SK-N-MC (cell line): ENCODE measurements at regions not wholly inside any gene's neighbourhood (a gene's known extent, or its start where the extent isn't known, plus 50 kb on each side); places are given as distances from the start of the nearest gene placed in this dataset.
"Not testable (repeated sequence)": the region's sequence is repeated elsewhere in the genome, so short reads cannot be mapped to it uniquely, and the experiment has no call there.

ENCODE experiments used
- DNase-seq: peaks from one replicate; pipeline ENCODE4 v3.0.0-alpha.2; 2011; ENCODE audit warnings: low read depth, low spot score
- H3K27ac ChIP-seq: fragments of 200-600 bp; sonication (generic); 2 replicates; pipeline ENCODE4 v1.5.1; 2016; ENCODE audit warnings: mixed run types
- H3K36me3 ChIP-seq: fragments of 200-600 bp; sonication (generic); 2 replicates; pipeline ENCODE4 v1.6.1; 2017; ENCODE audit warnings: antibody characterized with exemption, low read length, mixed read lengths; ENCODE audit not compliant: insufficient read depth
- H3K4me3 ChIP-seq: fragments of 200-600 bp; sonication (generic); 2 replicates; pipeline ENCODE4 v1.5.1; 2016
- H3K9ac ChIP-seq: fragments of 200-600 bp; sonication (generic); 2 replicates; pipeline ENCODE4 v1.8.0; 2017; ENCODE audit warnings: mixed run types, mixed read lengths; ENCODE audit not compliant: insufficient read length
- H3K9me3 ChIP-seq: fragments of 200-600 bp; sonication (generic); 2 replicates; pipeline ENCODE4 v1.6.1; 2017; ENCODE audit warnings: low read depth, mild to moderate bottlenecking, antibody characterized with exemption, low read length, moderate library complexity, mixed read lengths
- EZH2 ChIP-seq: fragments of 200-600 bp; sonication (generic); IDR thresholded peaks from one replicate; pipeline ENCODE4 v1.6.1; 2017; ENCODE audit warnings: antibody characterized with exemption
- FOXP2 ChIP-seq: optimal IDR thresholded peaks from 2 replicates; pipeline ENCODE3; 2011; ENCODE audit warnings: mild to moderate bottlenecking, moderate library complexity; ENCODE audit not compliant: insufficient read depth; ENCODE audit errors: extremely low read length, control extremely low read depth
- POLR2AphosphoS5 ChIP-seq: IDR thresholded peaks from 2 replicates; pipeline ENCODE4 v1.6.1; 2012; ENCODE audit warnings: mild to moderate bottlenecking, low read depth, low read length, borderline replicate concordance

DNA sequence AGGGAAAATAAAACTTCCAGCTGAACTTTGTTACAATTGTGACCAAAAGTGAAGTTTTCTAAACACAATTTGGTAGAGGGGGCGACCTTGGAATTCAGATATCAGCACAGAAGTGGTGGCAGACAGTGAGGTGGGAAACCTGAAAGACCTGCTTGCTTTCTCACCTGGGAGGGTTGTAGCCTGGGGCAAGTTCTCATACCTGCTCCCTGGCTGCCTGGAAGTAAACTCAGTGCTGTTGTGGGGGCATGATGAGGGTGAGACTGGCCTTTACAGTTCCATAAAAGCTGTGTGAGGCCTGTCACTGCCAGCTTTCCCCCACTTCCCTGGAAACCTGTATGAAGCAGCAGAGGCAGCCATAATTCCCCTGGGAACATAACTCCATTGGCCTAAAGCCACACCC is 1180.2 kb downstream of the FAM133A start:
- DNase-seq, result no peak
- Histone ChIP-seq H3K36me3 (no peaks in the 10 kb centered on the region), H3K9ac (no peak overlapping the region), H3K27ac (no peak overlapping the region), H3K4me3 (no peak overlapping the region), H3K9me3 (no peaks in the 10 kb centered on the region)
- TF ChIP-seq FOXP2 (no peak), EZH2 (no peak), POLR2AphosphoS5 (no peak)

DNA sequence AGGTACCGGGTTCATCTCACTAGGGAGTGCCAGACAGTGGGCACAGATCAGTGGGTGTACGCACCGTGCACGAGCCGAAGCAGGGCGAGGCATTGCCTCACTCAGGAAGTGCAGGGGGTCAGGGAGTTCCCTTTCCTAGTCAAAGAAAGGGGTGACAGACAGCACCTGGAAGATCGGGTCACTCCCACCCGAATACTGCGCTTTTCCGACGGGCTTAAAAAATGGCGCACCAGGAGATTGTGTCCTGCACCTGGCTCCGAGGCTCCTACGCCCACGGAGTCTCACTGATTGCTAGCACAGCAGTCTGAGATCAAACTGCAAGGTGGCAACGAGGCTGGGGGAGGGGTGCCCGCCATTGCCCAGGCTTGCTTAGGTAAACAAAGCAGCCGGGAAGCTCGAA is 1188.5 kb downstream of the FAM133A start:
- DNase-seq, H3K9ac ChIP-seq, H3K27ac ChIP-seq, H3K4me3 ChIP-seq, H3K9me3 ChIP-seq, H3K36me3 ChIP-seq: not testable (repeated sequence)

DNA sequence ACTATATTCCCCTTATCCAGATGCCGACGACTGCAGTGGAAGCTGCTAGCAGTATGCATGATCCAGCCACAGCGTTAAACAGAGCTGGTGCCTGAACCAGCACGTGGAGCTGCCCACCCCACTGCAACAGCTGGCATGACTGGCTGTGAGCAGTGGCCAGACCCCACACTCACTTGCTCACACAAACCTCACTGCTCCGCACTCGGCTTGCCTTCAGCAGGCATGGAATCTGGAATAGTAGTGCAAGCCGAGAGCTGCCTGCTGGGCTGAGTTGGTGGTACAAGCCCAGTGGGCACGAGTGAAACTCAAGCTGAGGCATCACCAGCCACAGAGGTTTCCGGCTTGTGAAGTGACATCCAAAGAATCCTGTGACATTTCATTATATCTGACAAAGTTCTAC is 1197.6 kb downstream of the FAM133A start:
- no peak overlapping the region for H3K27ac ChIP-seq
- DNase-seq, result no peak
- H3K9ac ChIP-seq, result no peak overlapping the region
- H3K4me3 ChIP-seq, result no peak overlapping the region
- no peaks in the 10 kb centered on the region for H3K36me3 ChIP-seq
- no peak for TF ChIP-seq POLR2AphosphoS5
- no peak for TF ChIP-seq FOXP2
- TF ChIP-seq EZH2, result no peak
- H3K9me3 ChIP-seq, result no peaks in the 10 kb centered on the region

DNA sequence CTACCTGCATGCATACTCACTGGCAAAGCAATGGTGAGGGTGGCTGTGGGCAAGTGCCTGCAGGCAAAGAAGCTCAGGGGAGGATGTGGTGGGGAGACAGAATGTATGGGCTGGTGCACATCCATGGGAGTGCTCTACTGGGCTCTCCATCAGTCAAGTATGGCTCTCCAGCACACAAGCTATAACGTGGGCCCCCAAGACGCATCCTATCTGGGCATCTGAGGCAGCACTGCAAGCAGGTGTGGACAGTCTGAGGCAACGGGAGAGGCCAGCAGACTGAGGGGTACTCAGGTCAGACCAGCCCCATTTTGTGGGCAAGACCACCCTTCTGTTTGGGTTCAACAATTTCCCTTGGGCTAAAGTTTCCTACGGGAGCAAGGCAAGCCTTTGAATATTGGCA is 1227.8 kb downstream of the FAM133A start:
- no peaks in the 10 kb centered on the region for H3K9me3 ChIP-seq
- no peak for DNase-seq
- H3K4me3 ChIP-seq, result no peak overlapping the region
- H3K36me3 ChIP-seq, result no peaks in the 10 kb centered on the region
- no peak overlapping the region for H3K27ac ChIP-seq
- no peak for TF ChIP-seq EZH2
- H3K9ac ChIP-seq, result no peak overlapping the region

- Histone ChIP-seq H3K9me3 (no peaks in the 10 kb centered on the region), H3K4me3 (no peak overlapping the region), H3K9ac (no peak overlapping the region), H3K27ac (no peak overlapping the region), H3K36me3 (no peaks in the 10 kb centered on the region)
- no peak for TF ChIP-seq POLR2AphosphoS5
- TF ChIP-seq FOXP2, result no peak
- no peak for TF ChIP-seq EZH2
- DNase-seq, result no peak
These were observed 1234.2 kb downstream of the FAM133A start for GRCh38 chrX:94908171-94908570.

- H3K36me3 ChIP-seq, result no peaks in the 10 kb centered on the region
- TF ChIP-seq EZH2 (no peak), POLR2AphosphoS5 (no peak), FOXP2 (no peak)
- H3K9me3 ChIP-seq, result no peaks in the 10 kb centered on the region
- DNase-seq, result no peak
- no peak overlapping the region for H3K9ac ChIP-seq
- H3K27ac ChIP-seq, result no peak overlapping the region
- no peak overlapping the region for H3K4me3 ChIP-seq
These were observed 1234.6 kb downstream of the FAM133A start for GRCh38 chrX:94908648-94909047.

GRCh38 chrX:94914235-94914634 is 1240.2 kb downstream of the FAM133A start:
- no peak for TF ChIP-seq FOXP2
- no peak for TF ChIP-seq POLR2AphosphoS5
- no peak for TF ChIP-seq EZH2
- no peaks in the 10 kb centered on the region for H3K36me3 ChIP-seq
- H3K9me3 ChIP-seq, result no peaks in the 10 kb centered on the region
- no peak overlapping the region for H3K9ac ChIP-seq
- no peak overlapping the region for H3K27ac ChIP-seq
- H3K4me3 ChIP-seq, result no peak overlapping the region
- no peak for DNase-seq

DNA sequence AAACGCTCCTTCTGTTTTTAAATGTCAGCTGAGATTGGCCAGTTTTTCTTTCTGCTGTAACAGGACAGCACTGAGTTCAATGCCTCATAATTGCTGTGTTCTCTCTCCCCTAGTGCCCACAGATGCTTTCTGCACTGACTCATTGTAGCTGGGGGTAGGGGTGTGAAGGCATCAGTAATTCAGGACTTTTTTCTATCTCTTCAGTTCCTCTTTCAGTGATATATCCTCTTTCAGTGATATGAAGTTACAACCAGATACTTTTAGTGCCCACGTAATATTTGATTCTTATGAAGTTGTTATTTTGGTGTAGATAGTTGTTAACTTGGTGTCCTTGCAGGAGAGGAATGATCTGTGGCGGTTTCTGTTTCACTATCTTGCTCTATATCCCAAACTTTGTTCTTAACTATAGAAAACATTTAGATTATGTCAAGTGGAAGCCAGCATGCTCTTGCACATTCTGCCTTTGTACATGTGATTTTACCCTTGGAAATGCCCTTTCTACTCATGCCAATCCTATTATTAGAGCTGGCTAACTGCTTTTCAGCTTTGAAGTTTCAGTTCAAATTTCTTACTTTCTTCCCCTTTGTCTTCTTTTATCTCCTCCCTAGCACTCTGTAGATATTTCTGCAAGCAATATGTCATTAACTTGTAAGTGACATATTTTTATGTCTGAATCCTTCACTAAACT is 1258.4 kb downstream of the FAM133A start:
- no peak overlapping the region for H3K4me3 ChIP-seq
- no peaks in the 10 kb centered on the region for H3K9me3 ChIP-seq
- no peak overlapping the region for H3K27ac ChIP-seq
- TF ChIP-seq EZH2, result no peak
- no peak for TF ChIP-seq POLR2AphosphoS5
- TF ChIP-seq FOXP2, result no peak
- H3K36me3 ChIP-seq, result no peaks in the 10 kb centered on the region
- no peak overlapping the region for H3K9ac ChIP-seq
- no peak for DNase-seq

DNA sequence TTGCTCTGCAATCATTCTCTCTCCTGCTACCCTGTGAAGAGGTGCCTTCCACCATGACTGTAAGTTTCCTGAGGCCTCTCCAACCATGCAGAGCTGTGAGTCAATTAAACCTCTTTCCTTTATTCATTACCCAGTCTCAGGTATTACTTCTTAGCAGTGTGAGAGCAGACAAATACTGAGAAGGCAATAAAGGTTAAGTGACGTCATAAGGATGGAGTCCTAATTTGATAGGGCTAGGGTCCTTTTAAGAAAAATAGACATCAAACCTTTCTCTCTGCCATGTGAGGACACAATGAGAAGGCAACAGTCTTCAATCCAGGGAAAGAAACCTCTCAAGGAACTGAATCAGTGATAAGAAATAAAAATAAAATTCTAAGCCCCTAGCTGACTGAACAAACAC is 1262.7 kb downstream of the FAM133A start:
- no peak for DNase-seq
- no peaks in the 10 kb centered on the region for H3K36me3 ChIP-seq
- H3K27ac ChIP-seq, result no peak overlapping the region
- no peak overlapping the region for H3K4me3 ChIP-seq
- H3K9me3 ChIP-seq, result no peaks in the 10 kb centered on the region
- no peak overlapping the region for H3K9ac ChIP-seq
- TF ChIP-seq EZH2, result no peak
- TF ChIP-seq FOXP2, result no peak
- no peak for TF ChIP-seq POLR2AphosphoS5
